IPS-15b (cell line): ENCODE measurements at regions not wholly inside any gene's neighbourhood (a gene's known extent, or its start where the extent isn't known, plus 50 kb on each side); places are given as distances from the start of the nearest gene placed in this dataset.

ENCODE experiments used
- H3K27me3 ChIP-seq: one replicate; pipeline ENCODE4 v1.6.1; 2013; ENCODE audit warnings: low read length; ENCODE audit not compliant: control insufficient read depth, insufficient read depth
- H3K36me3 ChIP-seq: one replicate; pipeline ENCODE4 v1.6.1; 2013; ENCODE audit warnings: low read length; ENCODE audit not compliant: control insufficient read depth, insufficient read depth
- H3K4me1 ChIP-seq: one replicate; pipeline ENCODE4 v1.6.1; 2013; ENCODE audit warnings: mild to moderate bottlenecking, low read length; ENCODE audit not compliant: control insufficient read depth, insufficient read depth
- H3K4me3 ChIP-seq: one replicate; pipeline ENCODE4 v1.5.1; 2013; ENCODE audit warnings: low read depth, low read length
- H3K9ac ChIP-seq: one replicate; pipeline ENCODE4 v1.6.1; 2013; ENCODE audit warnings: low read depth, mild to moderate bottlenecking, low read length
- H3K9me3 ChIP-seq: one replicate; pipeline ENCODE4 v1.6.1; 2013; ENCODE audit warnings: mild to moderate bottlenecking, low read length; ENCODE audit not compliant: control insufficient read depth, insufficient read depth

DNA sequence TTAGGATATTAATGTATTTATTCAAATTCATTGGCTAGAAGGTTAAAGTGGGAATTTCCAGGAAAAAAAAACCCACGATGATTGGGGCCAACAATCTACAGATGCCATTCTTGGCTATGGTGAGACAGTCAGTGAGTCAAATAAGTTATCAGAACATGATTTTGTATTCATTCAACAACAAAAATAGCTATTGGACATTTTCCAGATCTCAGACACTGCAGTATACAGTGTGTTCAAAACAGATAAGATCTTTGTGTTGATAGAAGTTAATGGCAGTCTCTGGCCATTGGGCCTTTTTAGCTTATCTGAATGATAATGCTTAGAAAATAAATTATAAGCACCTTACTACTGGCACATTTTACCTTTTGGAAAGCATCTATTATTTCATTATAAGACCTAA, 547.7 kb downstream of the MAT2B start:
- H3K36me3 ChIP-seq = no peaks in the 10 kb centered on the region
- H3K4me3 ChIP-seq = no peak overlapping the region
- H3K9ac ChIP-seq = no peak overlapping the region
- no peaks in the 10 kb centered on the region for H3K9me3 ChIP-seq
- no peaks in the 10 kb centered on the region for H3K27me3 ChIP-seq
- peaks cover 4% of the 10 kb centered on the region for H3K4me1 ChIP-seq

DNA sequence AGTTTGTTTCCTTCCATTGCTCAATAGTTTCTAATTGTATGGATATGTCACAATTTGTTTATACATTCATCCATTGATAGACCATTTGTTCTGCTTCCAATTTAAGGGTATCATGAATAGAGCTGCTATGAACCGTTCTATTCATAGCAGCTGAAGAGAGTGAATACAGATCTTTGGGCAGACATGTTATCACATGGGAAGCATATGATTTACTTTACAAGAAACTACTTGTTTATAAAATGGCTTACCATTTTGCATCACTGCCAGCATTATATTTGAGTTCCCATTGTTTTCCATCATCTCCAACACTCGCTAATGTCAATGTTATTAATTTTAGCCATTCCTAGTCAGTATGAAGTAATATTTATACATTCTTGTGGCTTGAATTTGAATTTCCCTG, 549.0 kb downstream of the MAT2B start:
- no peaks in the 10 kb centered on the region for H3K27me3 ChIP-seq
- no peaks in the 10 kb centered on the region for H3K9me3 ChIP-seq
- H3K36me3 ChIP-seq = no peaks in the 10 kb centered on the region
- H3K4me1 ChIP-seq = peaks cover 4% of the 10 kb centered on the region
- H3K4me3 ChIP-seq = no peak overlapping the region
- H3K9ac ChIP-seq = no peak overlapping the region

DNA sequence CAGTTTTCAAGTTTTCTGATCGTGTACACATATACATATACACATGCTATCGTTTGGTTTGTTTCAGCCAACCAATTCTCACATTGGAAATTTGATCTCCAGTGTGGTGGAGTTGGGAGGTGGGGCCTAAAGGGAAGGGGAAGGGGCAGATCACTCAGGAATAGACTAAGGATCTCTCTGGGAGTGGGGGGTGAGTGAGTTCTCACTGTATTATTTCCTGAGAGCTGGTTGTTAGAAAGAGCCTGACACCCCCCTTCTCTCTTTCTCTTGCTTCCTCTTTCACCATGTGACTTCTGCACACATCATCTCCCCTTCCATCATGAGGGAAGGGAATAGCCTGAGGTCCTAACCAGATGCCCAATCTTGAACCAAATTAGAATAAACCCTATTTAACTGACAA, 551.7 kb downstream of the MAT2B start:
- Histone ChIP-seq H3K27me3 (no peaks in the 10 kb centered on the region), H3K9me3 (no peaks in the 10 kb centered on the region), H3K36me3 (no peaks in the 10 kb centered on the region), H3K4me3 (no peak overlapping the region), H3K4me1 (peaks cover 2% of the 10 kb centered on the region), H3K9ac (no peak overlapping the region)

GRCh38 chr5:164058621-164059020, 553.2 kb downstream of the MAT2B start:
- Histone ChIP-seq H3K36me3 (no peaks in the 10 kb centered on the region), H3K9me3 (no peaks in the 10 kb centered on the region), H3K9ac (no peak overlapping the region)

GRCh38 chr5:164059471-164059870, 554.1 kb downstream of the MAT2B start:
- H3K9ac ChIP-seq = no peak overlapping the region
- no peaks in the 10 kb centered on the region for H3K9me3 ChIP-seq
- H3K27me3 ChIP-seq = no peaks in the 10 kb centered on the region
- H3K36me3 ChIP-seq = no peaks in the 10 kb centered on the region
- no peaks in the 10 kb centered on the region for H3K4me1 ChIP-seq
- no peak overlapping the region for H3K4me3 ChIP-seq

More at GRCh38 chr5:164058621-164059020, 553.2 kb downstream of the MAT2B start:
- Histone ChIP-seq H3K4me3 (no peak overlapping the region), H3K27me3 (no peaks in the 10 kb centered on the region), H3K4me1 (no peaks in the 10 kb centered on the region)

DNA sequence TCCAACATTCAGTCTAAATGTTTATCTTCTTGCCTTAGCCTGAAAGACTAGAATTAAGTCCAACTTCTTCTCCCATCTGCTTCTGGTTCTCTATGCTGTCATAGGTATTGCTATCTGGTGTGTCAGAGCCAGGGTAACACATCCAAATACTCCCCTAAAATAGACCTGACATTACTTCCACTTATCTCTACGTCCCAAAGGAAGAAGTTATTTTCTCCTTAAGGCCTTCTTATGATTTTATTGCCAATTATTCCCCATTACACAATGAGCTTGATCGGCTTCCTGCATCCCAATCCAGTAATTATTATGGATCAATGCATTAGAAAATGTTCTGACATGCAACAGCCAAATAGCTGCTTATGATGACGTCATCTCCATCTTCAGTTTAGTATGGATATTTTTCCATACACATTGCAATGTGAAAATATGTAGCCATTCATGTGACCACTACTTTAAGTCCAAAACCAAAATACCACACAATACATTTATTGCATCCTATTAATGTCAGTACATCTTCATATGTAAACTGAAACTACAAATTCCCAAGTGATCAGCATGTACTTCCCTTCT, 555.5 kb downstream of the MAT2B start:
- Histone ChIP-seq H3K36me3 (no peaks in the 10 kb centered on the region), H3K27me3 (no peaks in the 10 kb centered on the region), H3K9me3 (no peaks in the 10 kb centered on the region), H3K9ac (no peak overlapping the region), H3K4me1 (no peaks in the 10 kb centered on the region), H3K4me3 (no peak overlapping the region)

GRCh38 chr5:164062304-164062703, 556.9 kb downstream of the MAT2B start:
- Histone ChIP-seq H3K27me3 (no peaks in the 10 kb centered on the region), H3K9me3 (no peaks in the 10 kb centered on the region), H3K4me3 (no peak overlapping the region), H3K4me1 (no peaks in the 10 kb centered on the region), H3K9ac (no peak overlapping the region), H3K36me3 (no peaks in the 10 kb centered on the region)

- Histone ChIP-seq H3K27me3 (no peaks in the 10 kb centered on the region), H3K36me3 (no peaks in the 10 kb centered on the region), H3K4me1 (no peaks in the 10 kb centered on the region), H3K9ac (no peak overlapping the region), H3K4me3 (no peak overlapping the region), H3K9me3 (no peaks in the 10 kb centered on the region)
Measured at GRCh38 chr5:164065266-164065665, 559.8 kb downstream of the MAT2B start.

DNA sequence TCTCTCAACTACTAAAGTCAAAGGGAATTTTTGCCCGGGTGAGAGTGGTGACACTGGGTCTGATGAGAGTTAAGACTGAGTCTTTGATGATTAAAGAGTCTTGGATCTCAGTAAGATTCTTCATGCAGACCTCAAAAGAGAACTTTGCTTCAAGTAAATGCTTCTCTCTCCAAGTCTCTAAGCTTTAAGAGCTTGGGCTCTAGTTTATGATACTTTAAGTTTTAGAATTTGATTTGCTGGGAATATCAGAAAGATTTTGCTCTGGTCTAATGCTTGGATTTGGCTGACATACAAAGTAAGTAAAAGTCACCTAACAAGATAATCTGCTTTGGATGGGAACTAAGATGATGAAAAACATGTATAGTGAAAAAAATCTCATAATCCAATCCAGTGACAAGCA, 566.3 kb downstream of the MAT2B start:
- Histone ChIP-seq H3K4me3 (no peak overlapping the region), H3K27me3 (no peaks in the 10 kb centered on the region), H3K4me1 (no peaks in the 10 kb centered on the region), H3K36me3 (no peaks in the 10 kb centered on the region), H3K9ac (no peak overlapping the region), H3K9me3 (no peaks in the 10 kb centered on the region)

- Histone ChIP-seq H3K9me3 (no peaks in the 10 kb centered on the region), H3K27me3 (no peaks in the 10 kb centered on the region), H3K36me3 (no peaks in the 10 kb centered on the region), H3K4me1 (no peaks in the 10 kb centered on the region), H3K4me3 (no peak overlapping the region), H3K9ac (no peak overlapping the region)
Measured at GRCh38 chr5:164073081-164073480, 567.7 kb downstream of the MAT2B start.

- Histone ChIP-seq H3K4me1 (no peaks in the 10 kb centered on the region), H3K4me3 (no peak overlapping the region), H3K27me3 (no peaks in the 10 kb centered on the region), H3K9ac (no peak overlapping the region), H3K9me3 (no peaks in the 10 kb centered on the region), H3K36me3 (no peaks in the 10 kb centered on the region)
Measured at GRCh38 chr5:164076556-164076955, 571.1 kb downstream of the MAT2B start.

DNA sequence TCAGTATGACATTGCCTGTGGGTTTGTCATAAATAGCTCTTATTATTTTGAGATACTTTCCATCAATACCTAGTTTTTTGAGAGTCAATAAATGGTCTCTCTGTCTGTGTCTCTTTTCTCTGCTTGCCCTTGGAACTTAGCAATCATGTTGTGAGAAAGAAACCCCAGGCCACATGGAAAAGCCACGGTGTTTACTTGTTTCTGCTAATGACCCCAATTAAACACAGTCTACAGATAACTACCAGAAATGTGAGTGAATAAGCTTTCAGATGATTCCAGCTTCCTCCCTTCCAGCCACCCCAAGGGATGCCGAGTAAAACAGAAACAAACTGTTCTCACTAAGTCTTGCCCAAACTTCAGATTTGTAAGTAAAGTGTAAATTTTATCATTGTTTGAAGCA, 584.9 kb downstream of the MAT2B start:
- Histone ChIP-seq H3K36me3 (no peaks in the 10 kb centered on the region), H3K9ac (no peak overlapping the region), H3K4me3 (no peak overlapping the region), H3K9me3 (no peaks in the 10 kb centered on the region), H3K4me1 (no peaks in the 10 kb centered on the region), H3K27me3 (no peaks in the 10 kb centered on the region)
